ENCODE measurements at regions not wholly inside any gene's neighbourhood (a gene's known extent, or its start where the extent isn't known, plus 50 kb on each side); places are given as distances from the start of the nearest gene placed in this dataset.

GRCh38 chr12:85461127-85461526 is 181.1 kb downstream of the ALX1 start:
- no peak overlapping the region for H3K4me3 Mint-ChIP-seq
- intact Hi-C loops (cut with DNase I, micrococcal nuclease): no loop called here
- no peak for ATAC-seq (ENCODE audit: poor library complexity)

GRCh38 chr12:85462888-85463287 is 182.9 kb downstream of the ALX1 start:
- H3K9me3 ChIP-seq (ENCODE audit: control insufficient read depth in 1 of 2, insufficient read depth in 1 of 2, low read length in 2 of 2): no peaks in the 10 kb centered on the region
- no peaks in the 10 kb centered on the region for H3K27me3 ChIP-seq (ENCODE audit: control insufficient read depth in 1 of 2, insufficient read depth in 2 of 2, low read length in 2 of 2)
- no peaks in the 10 kb centered on the region for H3K4me1 ChIP-seq (ENCODE audit: insufficient read depth, low read length)
- no peak for TF ChIP-seq CTCF (IDR thresholded peaks at IDR 0.05)
- ChIA-PET POLR2A (no interaction called here), CTCF (no interaction called here)
- no peak overlapping the region for H3K27ac Mint-ChIP-seq
- no peak for DNase-seq
- no peak for ATAC-seq (ENCODE audit: poor library complexity)
- H3K4me3 Mint-ChIP-seq: no peak overlapping the region
- intact Hi-C loops (cut with DNase I, micrococcal nuclease): no loop called here
- no peaks in the 10 kb centered on the region for H3K4me1 Mint-ChIP-seq (ENCODE audit: low read depth)
- H3K36me3 ChIP-seq (ENCODE audit: insufficient read depth, low read length): no peaks in the 10 kb centered on the region
- no peak overlapping the region for H3K27ac ChIP-seq (ENCODE audit: low read depth in 1 of 2, low read length in 2 of 2)
- no peaks in the 10 kb centered on the region for H3K9me3 Mint-ChIP-seq
- no peaks in the 10 kb centered on the region for H3K27me3 Mint-ChIP-seq
- no peaks in the 10 kb centered on the region for H3K36me3 Mint-ChIP-seq (ENCODE audit: low read depth)
- no peak overlapping the region for H3K4me3 ChIP-seq (ENCODE audit: low read length)

More at GRCh38 chr12:85461127-85461526, 181.1 kb downstream of the ALX1 start:
- H3K36me3 ChIP-seq (ENCODE audit: insufficient read depth, low read length): no peaks in the 10 kb centered on the region
- no peaks in the 10 kb centered on the region for H3K4me1 Mint-ChIP-seq (ENCODE audit: low read depth)
- no peak overlapping the region for H3K27ac Mint-ChIP-seq
- TF ChIP-seq CTCF (IDR thresholded peaks at IDR 0.05): no peak
- no peaks in the 10 kb centered on the region for H3K27me3 ChIP-seq (ENCODE audit: control insufficient read depth in 1 of 2, insufficient read depth in 2 of 2, low read length in 2 of 2)
- POLR2A ChIA-PET: no interaction called here
- no peaks in the 10 kb centered on the region for H3K4me1 ChIP-seq (ENCODE audit: insufficient read depth, low read length)
- no peaks in the 10 kb centered on the region for H3K36me3 Mint-ChIP-seq (ENCODE audit: low read depth)
- H3K27me3 Mint-ChIP-seq: no peaks in the 10 kb centered on the region
- CTCF ChIA-PET: no interaction called here
- H3K9me3 ChIP-seq (ENCODE audit: control insufficient read depth in 1 of 2, insufficient read depth in 1 of 2, low read length in 2 of 2): no peaks in the 10 kb centered on the region
- DNase-seq: no peak
- no peaks in the 10 kb centered on the region for H3K9me3 Mint-ChIP-seq
- no peak overlapping the region for H3K27ac ChIP-seq (ENCODE audit: low read depth in 1 of 2, low read length in 2 of 2)
- H3K4me3 ChIP-seq (ENCODE audit: low read length): no peak overlapping the region

- H3K36me3 ChIP-seq (ENCODE audit: insufficient read depth, low read length): no peaks in the 10 kb centered on the region
- no peak for ATAC-seq (ENCODE audit: poor library complexity)
- H3K4me3 Mint-ChIP-seq: no peak overlapping the region
- POLR2A ChIA-PET: no interaction called here
- no peaks in the 10 kb centered on the region for H3K27me3 Mint-ChIP-seq
- H3K27ac Mint-ChIP-seq: no peak overlapping the region
- H3K27ac ChIP-seq (ENCODE audit: low read depth in 1 of 2, low read length in 2 of 2): no peak overlapping the region
- no peaks in the 10 kb centered on the region for H3K36me3 Mint-ChIP-seq (ENCODE audit: low read depth)
- DNase-seq: no peak
- H3K4me3 ChIP-seq (ENCODE audit: low read length): no peak overlapping the region
- peaks cover 0 to 3% of the 10 kb centered on the region in 2 experiments for H3K9me3 ChIP-seq (ENCODE audit: control insufficient read depth in 1 of 2, insufficient read depth in 1 of 2, low read length in 2 of 2)
- H3K27me3 ChIP-seq (ENCODE audit: control insufficient read depth in 1 of 2, insufficient read depth in 2 of 2, low read length in 2 of 2): no peaks in the 10 kb centered on the region
- H3K4me1 Mint-ChIP-seq (ENCODE audit: low read depth): peaks cover 15% of the 10 kb centered on the region
- no peaks in the 10 kb centered on the region for H3K4me1 ChIP-seq (ENCODE audit: insufficient read depth, low read length)
- no peak for TF ChIP-seq CTCF (IDR thresholded peaks at IDR 0.05)
- H3K9me3 Mint-ChIP-seq: no peaks in the 10 kb centered on the region
- CTCF ChIA-PET: no interaction called here
- intact Hi-C loops (cut with DNase I, micrococcal nuclease): loop anchor here in 1 of 2 experiments (5.0 kb wide), 1 partner anchor 400 kb away; no protein-coding TSS in a partner anchor
Observed at GRCh38 chr12:85466890-85467289, 186.9 kb downstream of the ALX1 start.
